ENCODE measurements at regions not wholly inside any gene's neighbourhood (a gene's known extent, or its start where the extent isn't known, plus 50 kb on each side); places are given as distances from the start of the nearest gene placed in this dataset.

- Histone ChIP-seq H3K4me1 (ENCODE audit: control insufficient read depth, insufficient read depth, low read length) (no peaks in the 10 kb centered on the region), H3K9me3 (ENCODE audit: control insufficient read depth, low read length) (no peaks in the 10 kb centered on the region), H3K27ac (ENCODE audit: low read depth, low read length) (no peak overlapping the region), H3K36me3 (ENCODE audit: control insufficient read depth, insufficient read depth, low read length) (no peaks in the 10 kb centered on the region), H3K9ac (ENCODE audit: extremely low read depth, low read length, poor library complexity, severe bottlenecking) (no peak overlapping the region), H3K27me3 (ENCODE audit: control insufficient read depth, insufficient read depth, low read length, poor library complexity, severe bottlenecking) (no peaks in the 10 kb centered on the region), H3K4me3 (ENCODE audit: low read length) (no peak overlapping the region)
- no peak overlapping the region for H3K4me3 Mint-ChIP-seq
- H3K9me3 Mint-ChIP-seq = no peaks in the 10 kb centered on the region
- H3K27ac Mint-ChIP-seq = no peak overlapping the region
- DNase-seq = no peak
- H3K27me3 Mint-ChIP-seq (ENCODE audit: insufficient read depth) = no peaks in the 10 kb centered on the region
- H3K4me1 Mint-ChIP-seq = peaks cover 10% of the 10 kb centered on the region
- no peaks in the 10 kb centered on the region for H3K36me3 Mint-ChIP-seq (ENCODE audit: low read depth)
- WGBS, 2 experiments (ENCODE audit: insufficient coverage in 1 of 2, insufficient read length in 1 of 2) = 81% methylated on average over 2 of the region's 2 CpGs; no CpG with 5 or more reads in 1 of the 2 experiments
- TF ChIP-seq, protein P1, sequence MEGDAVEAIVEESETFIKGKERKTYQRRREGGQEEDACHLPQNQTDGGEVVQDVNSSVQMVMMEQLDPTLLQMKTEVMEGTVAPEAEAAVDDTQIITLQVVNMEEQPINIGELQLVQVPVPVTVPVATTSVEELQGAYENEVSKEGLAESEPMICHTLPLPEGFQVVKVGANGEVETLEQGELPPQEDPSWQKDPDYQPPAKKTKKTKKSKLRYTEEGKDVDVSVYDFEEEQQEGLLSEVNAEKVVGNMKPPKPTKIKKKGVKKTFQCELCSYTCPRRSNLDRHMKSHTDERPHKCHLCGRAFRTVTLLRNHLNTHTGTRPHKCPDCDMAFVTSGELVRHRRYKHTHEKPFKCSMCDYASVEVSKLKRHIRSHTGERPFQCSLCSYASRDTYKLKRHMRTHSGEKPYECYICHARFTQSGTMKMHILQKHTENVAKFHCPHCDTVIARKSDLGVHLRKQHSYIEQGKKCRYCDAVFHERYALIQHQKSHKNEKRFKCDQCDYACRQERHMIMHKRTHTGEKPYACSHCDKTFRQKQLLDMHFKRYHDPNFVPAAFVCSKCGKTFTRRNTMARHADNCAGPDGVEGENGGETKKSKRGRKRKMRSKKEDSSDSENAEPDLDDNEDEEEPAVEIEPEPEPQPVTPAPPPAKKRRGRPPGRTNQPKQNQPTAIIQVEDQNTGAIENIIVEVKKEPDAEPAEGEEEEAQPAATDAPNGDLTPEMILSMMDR (conservative IDR thresholded peaks at IDR 0.05) = no peak
Observed at GRCh38 chr5:33179301-33179700, 261.5 kb upstream of the TARS1 start.

DNA sequence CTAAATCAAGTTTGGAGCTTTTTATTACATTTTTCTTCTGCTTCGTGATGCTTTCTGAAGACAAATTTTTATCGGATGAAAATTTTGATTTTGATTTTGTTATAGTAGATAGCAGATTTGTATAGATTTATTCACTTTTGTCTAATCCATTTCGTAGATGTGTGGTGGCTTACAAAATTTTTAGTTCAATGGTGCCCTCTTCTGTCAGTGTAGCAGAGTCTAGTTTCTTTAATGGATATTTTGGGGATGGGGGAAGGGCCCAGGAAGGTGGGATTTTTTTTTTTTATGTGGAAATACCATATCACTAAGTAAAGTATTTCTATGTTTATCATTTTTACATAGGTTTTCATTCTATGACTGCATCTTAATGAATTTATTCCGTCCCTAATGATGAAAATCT lies 259.9 kb upstream of the TARS1 start:
- H3K4me3 Mint-ChIP-seq = no peak overlapping the region
- no peak for DNase-seq
- H3K27me3 Mint-ChIP-seq (ENCODE audit: insufficient read depth) = no peaks in the 10 kb centered on the region
- TF ChIP-seq, protein P1 (conservative IDR thresholded peaks at IDR 0.05) = peak; percentile 68
- H3K9me3 Mint-ChIP-seq = no peaks in the 10 kb centered on the region
- H3K27ac Mint-ChIP-seq = no peak overlapping the region
- H3K36me3 ChIP-seq (ENCODE audit: control insufficient read depth, insufficient read depth, low read length) = no peaks in the 10 kb centered on the region
- H3K9me3 ChIP-seq (ENCODE audit: control insufficient read depth, low read length) = no peaks in the 10 kb centered on the region
- no peak overlapping the region for H3K27ac ChIP-seq (ENCODE audit: low read depth, low read length)
- H3K4me3 ChIP-seq (ENCODE audit: low read length) = no peak overlapping the region
- no peaks in the 10 kb centered on the region for H3K27me3 ChIP-seq (ENCODE audit: control insufficient read depth, insufficient read depth, low read length, poor library complexity, severe bottlenecking)
- 77 to 90% methylated on average over 3 to 4 of the region's 4 CpGs for WGBS, 2 experiments (ENCODE audit: insufficient coverage in 1 of 2, insufficient read length in 1 of 2)
- no peaks in the 10 kb centered on the region for H3K4me1 ChIP-seq (ENCODE audit: control insufficient read depth, insufficient read depth, low read length)
- H3K4me1 Mint-ChIP-seq = peaks cover 16% of the 10 kb centered on the region
- H3K36me3 Mint-ChIP-seq (ENCODE audit: low read depth) = no peaks in the 10 kb centered on the region
- no peak overlapping the region for H3K9ac ChIP-seq (ENCODE audit: extremely low read depth, low read length, poor library complexity, severe bottlenecking)

DNA sequence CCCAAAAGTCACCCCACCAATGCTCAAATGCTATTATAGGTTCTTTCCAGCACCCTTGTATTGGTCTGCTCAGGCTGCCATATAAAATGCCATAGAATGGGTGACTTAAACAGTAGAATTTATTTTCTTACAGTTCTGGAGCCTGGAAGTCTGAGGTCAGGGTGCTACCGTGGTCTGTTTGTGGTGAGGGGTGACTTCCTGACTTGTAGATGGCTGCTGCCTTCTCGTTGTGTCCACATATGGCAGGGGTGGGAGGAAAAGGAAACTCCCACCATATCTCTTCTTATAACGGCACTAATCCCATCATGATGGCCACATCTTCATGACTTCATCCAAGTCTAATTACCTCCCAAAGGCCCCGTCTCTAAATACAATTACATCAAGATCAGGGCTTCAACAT lies 257.8 kb upstream of the TARS1 start:
- no peak for DNase-seq
- TF ChIP-seq, protein P1 (conservative IDR thresholded peaks at IDR 0.05) = no peak
- Mint-ChIP-seq H3K4me3 (no peak overlapping the region), H3K4me1 (peaks cover 16% of the 10 kb centered on the region), H3K27ac (no peak overlapping the region), H3K9me3 (peaks cover under 1% of the 10 kb centered on the region), H3K36me3 (ENCODE audit: low read depth) (no peaks in the 10 kb centered on the region), H3K27me3 (ENCODE audit: insufficient read depth) (no peaks in the 10 kb centered on the region)
- no peaks in the 10 kb centered on the region for H3K4me1 ChIP-seq (ENCODE audit: control insufficient read depth, insufficient read depth, low read length)
- 85 to 95% methylated on average over 2 to 3 of the region's 4 CpGs for WGBS, 2 experiments (ENCODE audit: insufficient coverage in 1 of 2, insufficient read length in 1 of 2)
- H3K27me3 ChIP-seq (ENCODE audit: control insufficient read depth, insufficient read depth, low read length, poor library complexity, severe bottlenecking) = no peaks in the 10 kb centered on the region
- H3K27ac ChIP-seq (ENCODE audit: low read depth, low read length) = no peak overlapping the region
- no peak overlapping the region for H3K9ac ChIP-seq (ENCODE audit: extremely low read depth, low read length, poor library complexity, severe bottlenecking)
- H3K4me3 ChIP-seq (ENCODE audit: low read length) = no peak overlapping the region
- H3K9me3 ChIP-seq (ENCODE audit: control insufficient read depth, low read length) = peaks cover 15% of the 10 kb centered on the region
- no peaks in the 10 kb centered on the region for H3K36me3 ChIP-seq (ENCODE audit: control insufficient read depth, insufficient read depth, low read length)
